ENCODE measurements at regions not wholly inside any gene's neighbourhood (a gene's known extent, or its start where the extent isn't known, plus 50 kb on each side); places are given as distances from the start of the nearest gene placed in this dataset.
A peak's percentile ranks its signal among the peaks of the same experiment; 100 is the strongest.

DNA sequence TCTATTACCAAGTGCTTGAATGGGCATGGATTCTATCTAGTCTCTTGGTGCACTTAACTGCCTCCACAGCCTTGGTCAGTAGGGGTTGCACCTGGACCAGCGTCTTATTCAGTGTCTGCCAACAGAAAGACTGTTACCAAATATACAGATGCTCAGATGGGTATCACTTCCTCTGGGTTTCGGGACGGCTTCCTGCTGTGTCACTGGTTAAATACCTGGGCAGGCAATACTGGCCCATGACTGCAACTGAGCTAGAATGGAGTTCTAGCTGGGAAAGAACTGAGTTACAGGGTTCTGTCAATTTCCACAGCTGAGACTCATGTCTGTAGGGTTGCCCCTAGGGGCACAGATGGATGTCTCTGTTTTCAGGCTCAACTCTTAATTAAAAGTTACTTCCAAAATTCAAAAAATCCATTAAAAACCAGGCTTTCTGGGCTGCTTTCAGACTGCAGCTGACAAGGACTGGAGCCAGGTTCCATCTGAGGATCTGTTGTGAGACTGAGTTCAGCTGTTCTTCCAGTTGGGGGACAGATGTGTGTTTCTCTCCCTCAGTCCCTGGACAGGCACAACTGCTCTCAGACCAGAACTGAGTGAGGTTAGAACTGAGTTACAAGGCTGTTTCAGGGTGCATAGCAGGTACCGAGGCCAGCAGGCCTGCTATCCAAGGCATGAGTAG lies 789.6 kb upstream of the SLC8A1 start:
- TF ChIP-seq, protein P1, sequence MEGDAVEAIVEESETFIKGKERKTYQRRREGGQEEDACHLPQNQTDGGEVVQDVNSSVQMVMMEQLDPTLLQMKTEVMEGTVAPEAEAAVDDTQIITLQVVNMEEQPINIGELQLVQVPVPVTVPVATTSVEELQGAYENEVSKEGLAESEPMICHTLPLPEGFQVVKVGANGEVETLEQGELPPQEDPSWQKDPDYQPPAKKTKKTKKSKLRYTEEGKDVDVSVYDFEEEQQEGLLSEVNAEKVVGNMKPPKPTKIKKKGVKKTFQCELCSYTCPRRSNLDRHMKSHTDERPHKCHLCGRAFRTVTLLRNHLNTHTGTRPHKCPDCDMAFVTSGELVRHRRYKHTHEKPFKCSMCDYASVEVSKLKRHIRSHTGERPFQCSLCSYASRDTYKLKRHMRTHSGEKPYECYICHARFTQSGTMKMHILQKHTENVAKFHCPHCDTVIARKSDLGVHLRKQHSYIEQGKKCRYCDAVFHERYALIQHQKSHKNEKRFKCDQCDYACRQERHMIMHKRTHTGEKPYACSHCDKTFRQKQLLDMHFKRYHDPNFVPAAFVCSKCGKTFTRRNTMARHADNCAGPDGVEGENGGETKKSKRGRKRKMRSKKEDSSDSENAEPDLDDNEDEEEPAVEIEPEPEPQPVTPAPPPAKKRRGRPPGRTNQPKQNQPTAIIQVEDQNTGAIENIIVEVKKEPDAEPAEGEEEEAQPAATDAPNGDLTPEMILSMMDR (IDR thresholded peaks at IDR 0.05; ENCODE audit: low read depth, low read length) = peak; percentile 40
- no peak for TF ChIP-seq EZH2phosphoT487 (IDR thresholded peaks at IDR 0.05; ENCODE audit: low read depth)
